B cell (primary cell): ENCODE measurements at regions not wholly inside any gene's neighbourhood (a gene's known extent, or its start where the extent isn't known, plus 50 kb on each side); places are given as distances from the start of the nearest gene placed in this dataset.

Experiments
- ATAC-seq: fragments of 200-7000 bp; cut with Tn5 transposase; one replicate; pipeline ENCODE4 v1.10.0; 2021; ENCODE audit warnings: low read depth, mild to moderate bottlenecking, moderate number of reproducible peaks, moderate library complexity
- CTCF ChIA-PET: fragments of 350-600 bp; sonication (Branson Sonifier 250); formaldehyde crosslinking; loops from one replicate; lab custom pipeline; 2021; ENCODE audit warnings: antibody characterized with exemption, inconsistent platforms; lab: Charles Lee
- POLR2A ChIA-PET: fragments of 350-600 bp; sonication (Branson Sonifier 250); formaldehyde crosslinking; loops from one replicate; lab custom pipeline; 2021; ENCODE audit warnings: antibody characterized with exemption; lab: Charles Lee
- DNase-seq: peaks from one replicate; pipeline ENCODE4 v3.0.0; 2013
- H2AFZ ChIP-seq: 2 replicates; pipeline ENCODE4 v1.6.1; 2012; ENCODE audit warnings: mild to moderate bottlenecking, low read depth, low read length; ENCODE audit not compliant: insufficient read depth, poor library complexity, severe bottlenecking
- H3K27ac ChIP-seq, 2 donors: 1 replicate in 1 of 2; 2 replicates in 1 of 2; pipeline ENCODE4 v1.5.1; 2012 to 2013; ENCODE audit warnings: low read length in 2 of 2, mild to moderate bottlenecking in 2 of 2, moderate library complexity in 1 of 2
- H3K27me3 ChIP-seq, 4 experiments: fragments of 200-600 bp in 1 of 4; sonication (generic) in 1 of 4; replicated peaks in 1 of 4; 1 replicate in 2 of 4; 2 replicates in 2 of 4; pipeline versions ENCODE4 v1.6.1 to v1.7.0; 2013 to 2016; ENCODE audit warnings: low read length in 3 of 4, mild to moderate bottlenecking in 2 of 4, mixed read lengths in 1 of 4, moderate library complexity in 1 of 4; ENCODE audit not compliant: insufficient read depth in 4 of 4, control insufficient read depth in 3 of 4; ENCODE audit errors: control extremely low read depth in 1 of 4
- H3K36me3 ChIP-seq, 2 experiments: replicated peaks in 1 of 2; 1 replicate in 1 of 2; 2 replicates in 1 of 2; pipeline versions ENCODE4 v1.6.1 to v1.7.1; 2013; ENCODE audit warnings: low read length in 1 of 2; ENCODE audit not compliant: insufficient read depth in 2 of 2, control insufficient read depth in 1 of 2; ENCODE audit errors: control extremely low read depth in 1 of 2, extremely low read depth in 1 of 2
- H3K4me1 ChIP-seq, 2 donors: fragments of 200-600 bp in 1 of 2; sonication (generic) in 1 of 2; 1 replicate in 1 of 2; 2 replicates in 1 of 2; pipeline versions ENCODE4 v1.5.1 to v1.6.1; 2013 to 2017; ENCODE audit warnings: low read length in 2 of 2; ENCODE audit not compliant: control insufficient read depth in 2 of 2, insufficient read depth in 2 of 2
- H3K4me2 ChIP-seq: replicated peaks from 2 replicates; pipeline ENCODE3; 2012; ENCODE audit warnings: mild to moderate bottlenecking, low read depth, low read length; ENCODE audit not compliant: poor library complexity, severe bottlenecking
- H3K4me3 ChIP-seq, 5 experiments: fragments of 200-600 bp in 1 of 5; sonication (generic) in 1 of 5; 1 replicate in 3 of 5; 2 replicates in 2 of 5; pipeline versions ENCODE4 v1.5.1 to v1.7.0; 2011 to 2016; ENCODE audit warnings: low read length in 4 of 5, mild to moderate bottlenecking in 4 of 5, low read depth in 2 of 5, control low read depth in 1 of 5, moderate library complexity in 1 of 5; ENCODE audit not compliant: insufficient read depth in 1 of 5; ENCODE audit errors: control extremely low read depth in 1 of 5, extremely low read depth in 1 of 5
- H3K79me2 ChIP-seq: fragments of 200-600 bp; sonication (generic); one replicate; pipeline ENCODE4 v1.6.0; 2016; ENCODE audit warnings: low read length; ENCODE audit not compliant: control insufficient read depth, insufficient read depth
- H3K9ac ChIP-seq: fragments of 200-600 bp; sonication (generic); 2 replicates; pipeline ENCODE4 v1.6.1; 2017; ENCODE audit warnings: mild to moderate bottlenecking, low read length, moderate library complexity
- H3K9me3 ChIP-seq, 3 donors: one replicate each; pipeline versions ENCODE4 v1.6.1 to v1.7.1; 2013; ENCODE audit warnings: low read length in 2 of 3; ENCODE audit not compliant: control insufficient read depth in 2 of 3, insufficient read depth in 1 of 3; ENCODE audit errors: control extremely low read depth in 1 of 3
- H4K20me1 ChIP-seq: 2 replicates; pipeline ENCODE4 v1.6.0; 2012; ENCODE audit warnings: mild to moderate bottlenecking, low read length; ENCODE audit not compliant: insufficient read depth, control insufficient read depth, poor library complexity, severe bottlenecking
- H3K27ac Mint-ChIP-seq: one replicate; pipeline ENCODE4 v1.8.0; 2021; ENCODE audit warnings: mixed read lengths
- H3K27me3 Mint-ChIP-seq: one replicate; pipeline ENCODE4 v1.8.0; 2021; ENCODE audit warnings: mixed read lengths
- H3K4me1 Mint-ChIP-seq: one replicate; pipeline ENCODE4 v1.8.0; 2021; ENCODE audit warnings: mixed read lengths
- H3K4me3 Mint-ChIP-seq: one replicate; pipeline ENCODE4 v1.8.0; 2021; ENCODE audit warnings: mixed read lengths
- H3K9me3 Mint-ChIP-seq: one replicate; pipeline ENCODE4 v1.8.0; 2022; ENCODE audit warnings: mixed read lengths; ENCODE audit not compliant: insufficient read depth
- EZH2 ChIP-seq: IDR thresholded peaks from 2 replicates; pipeline ENCODE4 v1.6.1; 2012; ENCODE audit warnings: borderline replicate concordance, low read depth, mild to moderate bottlenecking, moderate library complexity, low read length; ENCODE audit not compliant: insufficient read depth, poor library complexity, severe bottlenecking
- WGBS: methylation state at CpG from one replicate; pipeline ENCODE4 v1.1.5; 2013; ENCODE audit warnings: missing lambda C conversion rate; ENCODE audit not compliant: insufficient coverage; 5-methylcytosine and 5-hydroxymethylcytosine counted together
- intact Hi-C: fragments of 100-400 bp; cut with micrococcal nuclease; formaldehyde crosslinking; loops from one replicate; pipeline ENCODE4 v1.10.0; 2022
- TF ChIP-seq, protein P1 (sequence below): fragments of 200-600 bp; IDR thresholded peaks from one replicate; pipeline ENCODE4 v1.8.0; 2022; ENCODE audit warnings: antibody characterized with exemption, mild to moderate bottlenecking

DNA sequence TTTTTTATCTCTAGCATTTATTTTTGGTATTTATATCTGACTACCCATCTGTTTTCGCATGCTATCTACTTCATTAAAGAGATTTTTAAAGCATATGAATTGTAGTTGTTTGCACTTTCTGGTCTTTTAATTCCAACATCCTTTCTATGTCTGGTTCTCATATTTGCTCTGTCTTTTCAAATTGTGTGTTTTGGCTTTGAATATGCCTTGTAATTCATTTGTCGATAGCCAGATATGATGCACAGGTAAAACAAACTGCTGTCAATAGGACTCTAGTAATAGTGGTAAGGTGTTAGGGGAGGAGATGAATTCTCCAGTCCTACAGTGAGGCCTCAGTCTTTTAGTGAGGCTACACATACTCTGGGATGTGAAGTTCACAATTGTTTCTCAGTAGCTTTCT, 530.8 kb upstream of the CCDC179 start:
- Histone ChIP-seq H4K20me1 (no peaks in the 10 kb centered on the region), H2AFZ (no peak overlapping the region), H3K4me2 (no peak overlapping the region), H3K9ac (no peak overlapping the region), H3K4me3 (no peak overlapping the region), H3K4me1 (no peaks in the 10 kb centered on the region), H3K79me2 (no peaks in the 10 kb centered on the region), H3K27ac (no peak overlapping the region), H3K27me3 (no peaks in the 10 kb centered on the region), H3K36me3 (no peaks in the 10 kb centered on the region), H3K9me3 (no peaks in the 10 kb centered on the region)
- Mint-ChIP-seq H3K9me3 (peaks cover 5% of the 10 kb centered on the region), H3K4me1 (no peaks in the 10 kb centered on the region), H3K4me3 (no peak overlapping the region), H3K27me3 (no peaks in the 10 kb centered on the region), H3K27ac (no peak overlapping the region)
- DNase-seq (no peak), ATAC-seq (no peak)
- 90% methylated on average over 1 of the region's 2 CpGs for WGBS
- ChIA-PET POLR2A (no interaction called here), CTCF (no interaction called here)
- intact Hi-C loops = no loop called here
- TF ChIP-seq, protein P1, sequence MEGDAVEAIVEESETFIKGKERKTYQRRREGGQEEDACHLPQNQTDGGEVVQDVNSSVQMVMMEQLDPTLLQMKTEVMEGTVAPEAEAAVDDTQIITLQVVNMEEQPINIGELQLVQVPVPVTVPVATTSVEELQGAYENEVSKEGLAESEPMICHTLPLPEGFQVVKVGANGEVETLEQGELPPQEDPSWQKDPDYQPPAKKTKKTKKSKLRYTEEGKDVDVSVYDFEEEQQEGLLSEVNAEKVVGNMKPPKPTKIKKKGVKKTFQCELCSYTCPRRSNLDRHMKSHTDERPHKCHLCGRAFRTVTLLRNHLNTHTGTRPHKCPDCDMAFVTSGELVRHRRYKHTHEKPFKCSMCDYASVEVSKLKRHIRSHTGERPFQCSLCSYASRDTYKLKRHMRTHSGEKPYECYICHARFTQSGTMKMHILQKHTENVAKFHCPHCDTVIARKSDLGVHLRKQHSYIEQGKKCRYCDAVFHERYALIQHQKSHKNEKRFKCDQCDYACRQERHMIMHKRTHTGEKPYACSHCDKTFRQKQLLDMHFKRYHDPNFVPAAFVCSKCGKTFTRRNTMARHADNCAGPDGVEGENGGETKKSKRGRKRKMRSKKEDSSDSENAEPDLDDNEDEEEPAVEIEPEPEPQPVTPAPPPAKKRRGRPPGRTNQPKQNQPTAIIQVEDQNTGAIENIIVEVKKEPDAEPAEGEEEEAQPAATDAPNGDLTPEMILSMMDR = no peak
- TF ChIP-seq EZH2 = no peak

DNA sequence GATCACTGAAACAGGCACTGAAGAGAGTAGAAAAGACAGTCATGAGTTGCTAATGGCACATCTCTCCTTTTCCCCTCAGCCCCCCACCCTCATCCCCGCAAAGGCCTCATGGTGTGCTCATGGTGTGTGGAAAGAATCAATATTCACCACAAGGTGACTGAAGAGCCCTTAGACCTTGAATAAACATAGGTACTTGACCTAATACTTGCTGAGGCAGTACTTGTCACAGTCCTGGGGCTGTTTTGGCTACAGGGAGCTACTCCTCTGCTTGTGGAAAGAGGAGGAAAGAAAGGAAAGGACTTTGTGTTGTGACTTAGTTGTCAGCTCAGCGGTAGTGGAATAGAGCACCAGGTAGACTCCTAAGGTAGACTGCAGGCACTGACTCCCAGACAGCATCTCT, 537.8 kb upstream of the CCDC179 start:
- intact Hi-C loops = no loop called here

More for the DNA sequence above, 537.8 kb upstream of the CCDC179 start:
- Mint-ChIP-seq H3K9me3 (no peaks in the 10 kb centered on the region), H3K27ac (no peak overlapping the region), H3K4me3 (no peak overlapping the region), H3K27me3 (no peaks in the 10 kb centered on the region), H3K4me1 (no peaks in the 10 kb centered on the region)
- DNase-seq (no peak), ATAC-seq (no peak)
- no peaks in the 10 kb centered on the region for H3K79me2 ChIP-seq
- no peaks in the 10 kb centered on the region for H3K36me3 ChIP-seq
- no peak overlapping the region for H3K4me3 ChIP-seq
- ChIA-PET CTCF (no interaction called here), POLR2A (no interaction called here)
- no peak overlapping the region for H2AFZ ChIP-seq
- no peak overlapping the region for H3K9ac ChIP-seq
- WGBS = 88% methylated on average over 1 of the region's 2 CpGs
- no peak overlapping the region for H3K4me2 ChIP-seq
- H3K9me3 ChIP-seq = peaks cover 0 to 4% (median 0%) of the 10 kb centered on the region in 3 donors
- no peak overlapping the region for H3K27ac ChIP-seq
- no peaks in the 10 kb centered on the region for H3K27me3 ChIP-seq
- H3K4me1 ChIP-seq = no peaks in the 10 kb centered on the region
- no peaks in the 10 kb centered on the region for H4K20me1 ChIP-seq
- TF ChIP-seq, protein P1 = no peak
- TF ChIP-seq EZH2 = no peak
